SK-N-SH treated with all-trans-retinoic acid at 6 μM for 48 hours (cell line): ENCODE measurements at regions not wholly inside any gene's neighbourhood (a gene's known extent, or its start where the extent isn't known, plus 50 kb on each side); places are given as distances from the start of the nearest gene placed in this dataset.

ENCODE experiments used
- ATAC-seq: fragments of 200-7000 bp; cut with Tn5 transposase; 3 replicates; pipeline ENCODE4 v1.9.1; 2020; ENCODE audit warnings: mild to moderate bottlenecking, moderate library complexity
- ARNTL ChIP-seq: fragments of 450-650 bp; formaldehyde crosslinking; IDR thresholded peaks from 2 replicates; pipeline ENCODE4 v1.5.0; 2020; ENCODE audit warnings: low read depth, mild to moderate bottlenecking, moderate library complexity, borderline replicate concordance
- BACH2 ChIP-seq: fragments of 250-450 bp; sonication (Bioruptor Pico); IDR thresholded peaks from 2 replicates; pipeline ENCODE4 v1.9.0; 2021; ENCODE audit warnings: mild to moderate bottlenecking, borderline replicate concordance
- CREB5 ChIP-seq: fragments of 250-450 bp; sonication (Bioruptor Pico); IDR thresholded peaks from 2 replicates; pipeline ENCODE4 v1.5.1; 2020; ENCODE audit warnings: low read depth, mild to moderate bottlenecking, moderate library complexity
- CSDC2 ChIP-seq: fragments of 250-450 bp; sonication (Bioruptor Pico); IDR thresholded peaks from 2 replicates; pipeline ENCODE4 v1.5.0; 2020; ENCODE audit warnings: mild to moderate bottlenecking, moderate library complexity
- ESRRG ChIP-seq: fragments of 250-450 bp; sonication (Bioruptor Pico); IDR thresholded peaks from 2 replicates; pipeline ENCODE4 v1.6.1; 2021; ENCODE audit warnings: mild to moderate bottlenecking
- GLIS3 ChIP-seq: fragments of 250-450 bp; sonication (Bioruptor Pico); IDR thresholded peaks from 2 replicates; pipeline ENCODE4 v1.5.0; 2020; ENCODE audit warnings: mild to moderate bottlenecking, moderate library complexity
- ISL1 ChIP-seq: fragments of 250-450 bp; sonication (Bioruptor Pico); IDR thresholded peaks from 2 replicates; pipeline ENCODE4 v2.1.2; 2022; ENCODE audit warnings: mild to moderate bottlenecking, moderate library complexity
- OSR1 ChIP-seq: fragments of 250-450 bp; sonication (Bioruptor Pico); IDR thresholded peaks from 2 replicates; pipeline ENCODE4 v1.8.0; 2022; ENCODE audit warnings: moderate library complexity, mild to moderate bottlenecking, inconsistent platforms
- SNAI2 ChIP-seq: fragments of 250-450 bp; sonication (Bioruptor Pico); IDR thresholded peaks from 2 replicates; pipeline ENCODE4 v1.5.0; 2020; ENCODE audit warnings: mild to moderate bottlenecking, moderate library complexity
- TCF4 ChIP-seq: fragments of 250-450 bp; sonication (Bioruptor Pico); IDR thresholded peaks from 2 replicates; pipeline ENCODE4 v1.8.0; 2021; ENCODE audit warnings: mild to moderate bottlenecking, moderate library complexity, borderline replicate concordance
- TOX ChIP-seq: fragments of 250-450 bp; sonication (Bioruptor Pico); IDR thresholded peaks from 2 replicates; pipeline ENCODE4 v1.8.0; 2021; ENCODE audit warnings: mild to moderate bottlenecking, moderate library complexity, borderline replicate concordance
- TSHZ2 ChIP-seq: fragments of 250-450 bp; sonication (Bioruptor Pico); IDR thresholded peaks from 2 replicates; pipeline ENCODE4 v1.5.0; 2020; ENCODE audit warnings: mild to moderate bottlenecking, moderate library complexity
- ZC3H10 ChIP-seq: fragments of 250-450 bp; sonication (Bioruptor Pico); IDR thresholded peaks from 2 replicates; pipeline ENCODE4 v1.5.1; 2021; ENCODE audit warnings: mild to moderate bottlenecking, moderate library complexity
- ZFP3 ChIP-seq: fragments of 250-450 bp; sonication (Bioruptor Pico); IDR thresholded peaks from 2 replicates; pipeline ENCODE4 v1.5.0; 2020; ENCODE audit warnings: mild to moderate bottlenecking, moderate library complexity
- ZFP30 ChIP-seq: fragments of 450-650 bp; formaldehyde crosslinking; IDR thresholded peaks from 2 replicates; pipeline ENCODE4 v1.5.0; 2022; ENCODE audit warnings: mild to moderate bottlenecking, moderate library complexity
- ZNF565 ChIP-seq: fragments of 450-650 bp; formaldehyde crosslinking; conservative IDR thresholded peaks from 2 replicates; pipeline ENCODE4 v1.5.0; 2020; ENCODE audit warnings: low read depth, mild to moderate bottlenecking, moderate library complexity
- ZNF70 ChIP-seq: fragments of 450-650 bp; formaldehyde crosslinking; IDR thresholded peaks from 2 replicates; pipeline ENCODE4 v1.5.0; 2020; ENCODE audit warnings: mild to moderate bottlenecking, moderate library complexity
- TF ChIP-seq, protein P1 (sequence below): fragments of 250-450 bp; sonication (Bioruptor Pico); IDR thresholded peaks from 2 replicates; pipeline ENCODE4 v1.8.0; 2020; ENCODE audit warnings: mild to moderate bottlenecking, moderate library complexity, borderline replicate concordance
- TF ChIP-seq, protein P2 (sequence below): fragments of 250-450 bp; sonication (Bioruptor Pico); IDR thresholded peaks from 2 replicates; pipeline ENCODE4 v1.5.1; 2021; ENCODE audit warnings: mild to moderate bottlenecking, moderate library complexity
- TF ChIP-seq, protein P3 (sequence below): fragments of 250-450 bp; sonication (Bioruptor Pico); IDR thresholded peaks from 2 replicates; pipeline ENCODE4 v1.8.0; 2021; ENCODE audit warnings: low read depth, mild to moderate bottlenecking, moderate library complexity, borderline replicate concordance

- no peak for TF ChIP-seq CSDC2 (CRISPR knock-in tag)
- TF ChIP-seq ARNTL (CRISPR knock-in tag) = no peak
- no peak for TF ChIP-seq ZFP30 (CRISPR knock-in tag)
- TF ChIP-seq ZFP3 (CRISPR knock-in tag) = no peak
- no peak for TF ChIP-seq ESRRG (CRISPR knock-in tag)
- TF ChIP-seq ZNF70 (CRISPR knock-in tag) = no peak
- no peak for TF ChIP-seq TSHZ2 (CRISPR knock-in tag)
- TF ChIP-seq CREB5 (CRISPR knock-in tag) = no peak
- TF ChIP-seq, protein P1, sequence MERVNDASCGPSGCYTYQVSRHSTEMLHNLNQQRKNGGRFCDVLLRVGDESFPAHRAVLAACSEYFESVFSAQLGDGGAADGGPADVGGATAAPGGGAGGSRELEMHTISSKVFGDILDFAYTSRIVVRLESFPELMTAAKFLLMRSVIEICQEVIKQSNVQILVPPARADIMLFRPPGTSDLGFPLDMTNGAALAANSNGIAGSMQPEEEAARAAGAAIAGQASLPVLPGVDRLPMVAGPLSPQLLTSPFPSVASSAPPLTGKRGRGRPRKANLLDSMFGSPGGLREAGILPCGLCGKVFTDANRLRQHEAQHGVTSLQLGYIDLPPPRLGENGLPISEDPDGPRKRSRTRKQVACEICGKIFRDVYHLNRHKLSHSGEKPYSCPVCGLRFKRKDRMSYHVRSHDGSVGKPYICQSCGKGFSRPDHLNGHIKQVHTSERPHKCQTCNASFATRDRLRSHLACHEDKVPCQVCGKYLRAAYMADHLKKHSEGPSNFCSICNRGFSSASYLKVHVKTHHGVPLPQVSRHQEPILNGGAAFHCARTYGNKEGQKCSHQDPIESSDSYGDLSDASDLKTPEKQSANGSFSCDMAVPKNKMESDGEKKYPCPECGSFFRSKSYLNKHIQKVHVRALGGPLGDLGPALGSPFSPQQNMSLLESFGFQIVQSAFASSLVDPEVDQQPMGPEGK (CRISPR knock-in tag) = no peak
- TF ChIP-seq, protein P2, sequence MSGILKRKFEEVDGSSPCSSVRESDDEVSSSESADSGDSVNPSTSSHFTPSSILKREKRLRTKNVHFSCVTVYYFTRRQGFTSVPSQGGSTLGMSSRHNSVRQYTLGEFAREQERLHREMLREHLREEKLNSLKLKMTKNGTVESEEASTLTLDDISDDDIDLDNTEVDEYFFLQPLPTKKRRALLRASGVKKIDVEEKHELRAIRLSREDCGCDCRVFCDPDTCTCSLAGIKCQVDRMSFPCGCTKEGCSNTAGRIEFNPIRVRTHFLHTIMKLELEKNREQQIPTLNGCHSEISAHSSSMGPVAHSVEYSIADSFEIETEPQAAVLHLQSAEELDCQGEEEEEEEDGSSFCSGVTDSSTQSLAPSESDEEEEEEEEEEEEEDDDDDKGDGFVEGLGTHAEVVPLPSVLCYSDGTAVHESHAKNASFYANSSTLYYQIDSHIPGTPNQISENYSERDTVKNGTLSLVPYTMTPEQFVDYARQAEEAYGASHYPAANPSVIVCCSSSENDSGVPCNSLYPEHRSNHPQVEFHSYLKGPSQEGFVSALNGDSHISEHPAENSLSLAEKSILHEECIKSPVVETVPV (CRISPR knock-in tag) = no peak
- TF ChIP-seq, protein P3, sequence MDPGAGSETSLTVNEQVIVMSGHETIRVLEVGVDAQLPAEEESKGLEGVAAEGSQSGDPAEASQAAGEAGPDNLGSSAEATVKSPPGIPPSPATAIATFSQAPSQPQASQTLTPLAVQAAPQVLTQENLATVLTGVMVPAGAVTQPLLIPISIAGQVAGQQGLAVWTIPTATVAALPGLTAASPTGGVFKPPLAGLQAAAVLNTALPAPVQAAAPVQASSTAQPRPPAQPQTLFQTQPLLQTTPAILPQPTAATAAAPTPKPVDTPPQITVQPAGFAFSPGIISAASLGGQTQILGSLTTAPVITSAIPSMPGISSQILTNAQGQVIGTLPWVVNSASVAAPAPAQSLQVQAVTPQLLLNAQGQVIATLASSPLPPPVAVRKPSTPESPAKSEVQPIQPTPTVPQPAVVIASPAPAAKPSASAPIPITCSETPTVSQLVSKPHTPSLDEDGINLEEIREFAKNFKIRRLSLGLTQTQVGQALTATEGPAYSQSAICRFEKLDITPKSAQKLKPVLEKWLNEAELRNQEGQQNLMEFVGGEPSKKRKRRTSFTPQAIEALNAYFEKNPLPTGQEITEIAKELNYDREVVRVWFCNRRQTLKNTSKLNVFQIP (CRISPR knock-in tag) = no peak
- no peak for TF ChIP-seq ZC3H10 (CRISPR knock-in tag)
- no peak for TF ChIP-seq TOX (CRISPR knock-in tag)
Observed at GRCh38 chr14:57087841-57088240, 180.9 kb downstream of the EXOC5 start.

GRCh38 chr14:57086271-57087162 is 182.2 kb downstream of the EXOC5 start:
- ATAC-seq = no peak
- TF ChIP-seq ESRRG (CRISPR knock-in tag) (no peak), ARNTL (CRISPR knock-in tag) (no peak), CREB5 (CRISPR knock-in tag) (no peak), OSR1 (CRISPR knock-in tag) (no peak), ZNF565 (no peak), ZC3H10 (CRISPR knock-in tag) (no peak), ZNF70 (CRISPR knock-in tag) (no peak), GLIS3 (CRISPR knock-in tag) (no peak), TCF4 (CRISPR knock-in tag) (no peak), BACH2 (CRISPR knock-in tag) (no peak), TOX (CRISPR knock-in tag) (no peak), ISL1 (CRISPR knock-in tag) (no peak), ZFP30 (CRISPR knock-in tag) (no peak), SNAI2 (no peak)
- TF ChIP-seq, protein P2 (CRISPR knock-in tag) = no peak

More at GRCh38 chr14:57087841-57088240, 180.9 kb downstream of the EXOC5 start:
- no peak for ATAC-seq
